ENCODE measurements at regions not wholly inside any gene's neighbourhood (a gene's known extent, or its start where the extent isn't known, plus 50 kb on each side); places are given as distances from the start of the nearest gene placed in this dataset.

GRCh38 chr7:132655131-132655727 is 79.0 kb upstream of the PLXNA4 start:
- Histone ChIP-seq H3K4me3 (peak overlapping the region; percentile 44), H3K27ac (peak overlapping the region in 1 of 2 donors; percentile 51)
- DNase-seq (ENCODE audit: low spot score) = no peak
- no peak for TF ChIP-seq CTCF (IDR thresholded peaks at IDR 0.05)

GRCh38 chr7:132654150-132654549 is 77.9 kb upstream of the PLXNA4 start:
- TF ChIP-seq CTCF (IDR thresholded peaks at IDR 0.05) = no peak
- DNase-seq (ENCODE audit: low spot score) = no peak
- Histone ChIP-seq H3K4me3 (no peak overlapping the region), H3K27ac (no peak overlapping the region)

GRCh38 chr7:132653366-132653930 is 77.2 kb upstream of the PLXNA4 start:
- no peak overlapping the region for H3K27ac ChIP-seq
- TF ChIP-seq CTCF (IDR thresholded peaks at IDR 0.05) = no peak
- no peak for DNase-seq (ENCODE audit: low spot score)
- no peak overlapping the region for H3K4me3 ChIP-seq

GRCh38 chr7:132652507-132652906 is 76.2 kb upstream of the PLXNA4 start:
- no peak for TF ChIP-seq CTCF (IDR thresholded peaks at IDR 0.05)
- DNase-seq (ENCODE audit: low spot score) = no peak
- Histone ChIP-seq H3K4me3 (no peak overlapping the region), H3K27ac (no peak overlapping the region)

- no peak overlapping the region for H3K4me3 ChIP-seq
- TF ChIP-seq CTCF (IDR thresholded peaks at IDR 0.05) = no peak
- no peak for DNase-seq (ENCODE audit: low spot score)
- H3K27ac ChIP-seq = no peak overlapping the region
These were observed 74.2 kb upstream of the PLXNA4 start for GRCh38 chr7:132650498-132650897.

GRCh38 chr7:132647311-132647710 is 71.0 kb upstream of the PLXNA4 start:
- no peak for TF ChIP-seq CTCF (IDR thresholded peaks at IDR 0.05)
- no peak for DNase-seq (ENCODE audit: low spot score)

GRCh38 chr7:132646052-132646451 is 69.8 kb upstream of the PLXNA4 start:
- TF ChIP-seq CTCF (IDR thresholded peaks at IDR 0.05) = no peak

More at GRCh38 chr7:132647311-132647710, 71.0 kb upstream of the PLXNA4 start:
- Histone ChIP-seq H3K4me3 (no peak overlapping the region), H3K27ac (no peak overlapping the region)

More at GRCh38 chr7:132646052-132646451, 69.8 kb upstream of the PLXNA4 start:
- DNase-seq (ENCODE audit: low spot score) = no peak
- Histone ChIP-seq H3K4me3 (no peak overlapping the region), H3K27ac (no peak overlapping the region)

Measured in coronary artery (tissue), 2 donors.